ENCODE measurements at regions not wholly inside any gene's neighbourhood (a gene's known extent, or its start where the extent isn't known, plus 50 kb on each side); places are given as distances from the start of the nearest gene placed in this dataset.

DNA sequence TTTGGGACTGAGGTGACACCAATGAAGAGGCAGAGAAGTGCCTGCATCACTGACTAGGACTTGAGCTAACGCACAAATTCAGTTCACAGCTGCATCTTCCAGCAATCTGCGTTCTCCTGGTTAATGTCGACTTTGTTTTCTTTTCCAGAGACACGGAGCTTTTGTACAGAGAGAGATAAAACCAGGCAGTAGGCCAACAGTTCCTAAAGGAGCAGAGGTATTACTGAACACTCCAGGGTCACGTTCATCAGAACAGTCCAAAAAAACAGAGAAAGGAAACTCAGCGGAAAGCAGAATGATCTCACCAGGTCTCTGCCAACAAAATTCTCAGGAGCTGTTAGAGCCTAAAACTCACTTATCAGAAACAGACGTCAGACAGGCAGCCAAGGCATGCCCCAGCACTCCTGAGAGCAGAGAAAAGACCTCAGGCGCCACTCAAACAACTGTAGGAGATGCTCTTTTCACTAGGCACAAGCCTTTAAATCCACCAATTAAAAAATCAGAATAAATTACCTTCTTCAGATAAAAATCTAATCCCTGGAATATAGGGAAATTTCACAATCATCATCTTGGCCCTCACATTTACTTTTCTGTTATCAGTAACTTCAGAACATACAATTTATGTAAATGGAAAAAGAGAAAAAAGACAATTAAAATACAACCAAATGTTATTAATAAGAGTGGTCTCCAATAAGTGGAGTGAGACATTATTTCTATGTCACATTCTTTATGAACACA lies 95.9 kb upstream of the SPTBN1 start:
- H3K27ac Mint-ChIP-seq = no peak overlapping the region
- H3K4me3 Mint-ChIP-seq = no peak overlapping the region
- peaks cover 2 to 6% of the 10 kb centered on the region in 2 donors for H3K9me3 Mint-ChIP-seq
- ATAC-seq (replicated peaks) = no peak
- no peaks in the 10 kb centered on the region for H3K36me3 Mint-ChIP-seq (ENCODE audit: insufficient read depth)
- no peak for DNase-seq
- H3K27me3 Mint-ChIP-seq = peaks cover 38 to 45% of the 10 kb centered on the region in 2 donors
- no peaks in the 10 kb centered on the region for H3K4me1 Mint-ChIP-seq (ENCODE audit: low read depth in 2 of 2)

DNA sequence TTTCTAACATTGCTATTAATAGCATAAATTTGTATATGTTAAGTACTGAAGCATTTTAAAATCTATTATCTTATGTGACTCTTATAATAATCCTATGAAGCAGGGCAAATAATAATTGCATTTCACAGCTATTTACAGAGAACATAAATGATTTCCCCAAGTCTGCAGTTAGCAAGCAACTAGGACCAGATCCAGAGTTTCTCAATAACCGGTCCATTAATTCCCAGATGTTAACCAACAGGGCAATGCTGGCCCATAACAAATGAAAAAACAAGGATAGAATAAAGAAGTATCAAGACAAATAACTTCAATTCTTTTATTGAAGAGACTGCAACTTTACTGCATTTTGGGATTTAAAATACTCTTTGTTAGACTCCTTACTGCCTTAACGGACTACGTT lies 91.7 kb upstream of the SPTBN1 start:
- DNase-seq (no peak), ATAC-seq (replicated peaks) (no peak)
- H3K9me3 Mint-ChIP-seq = peaks cover 3 to 7% of the 10 kb centered on the region in 2 donors
- H3K36me3 Mint-ChIP-seq (ENCODE audit: insufficient read depth) = no peaks in the 10 kb centered on the region
- H3K27ac Mint-ChIP-seq = no peak overlapping the region
- no peak overlapping the region for H3K4me3 Mint-ChIP-seq
- H3K4me1 Mint-ChIP-seq (ENCODE audit: low read depth in 2 of 2) = no peaks in the 10 kb centered on the region
- H3K27me3 Mint-ChIP-seq = peaks cover 30 to 31% of the 10 kb centered on the region in 2 donors

DNA sequence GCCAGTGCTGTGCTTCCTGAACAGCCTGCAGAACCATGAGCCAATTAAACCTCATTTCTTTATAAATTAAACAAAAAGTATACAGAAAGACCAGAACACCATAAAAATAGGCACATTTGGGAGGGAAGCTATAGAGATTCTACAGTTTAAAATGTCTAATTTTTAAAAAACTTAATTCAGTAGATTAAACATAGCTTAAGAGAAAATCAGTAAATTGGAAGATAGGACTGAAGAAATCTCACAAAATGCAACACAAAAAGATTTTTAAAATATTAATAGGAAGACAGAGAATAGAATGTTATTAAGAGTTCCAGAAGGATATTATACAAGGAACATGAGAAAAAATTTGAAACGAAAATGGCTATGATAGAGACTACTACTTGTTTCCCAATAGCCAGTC lies 90.5 kb upstream of the SPTBN1 start:
- Mint-ChIP-seq H3K36me3 (ENCODE audit: insufficient read depth) (no peaks in the 10 kb centered on the region), H3K9me3 (peaks cover 3 to 7% of the 10 kb centered on the region in 2 donors), H3K27ac (no peak overlapping the region), H3K27me3 (peaks cover 19 to 20% of the 10 kb centered on the region in 2 donors), H3K4me1 (ENCODE audit: low read depth in 2 of 2) (no peaks in the 10 kb centered on the region), H3K4me3 (no peak overlapping the region)
- no peak for DNase-seq
- no peak for ATAC-seq (replicated peaks)

DNA sequence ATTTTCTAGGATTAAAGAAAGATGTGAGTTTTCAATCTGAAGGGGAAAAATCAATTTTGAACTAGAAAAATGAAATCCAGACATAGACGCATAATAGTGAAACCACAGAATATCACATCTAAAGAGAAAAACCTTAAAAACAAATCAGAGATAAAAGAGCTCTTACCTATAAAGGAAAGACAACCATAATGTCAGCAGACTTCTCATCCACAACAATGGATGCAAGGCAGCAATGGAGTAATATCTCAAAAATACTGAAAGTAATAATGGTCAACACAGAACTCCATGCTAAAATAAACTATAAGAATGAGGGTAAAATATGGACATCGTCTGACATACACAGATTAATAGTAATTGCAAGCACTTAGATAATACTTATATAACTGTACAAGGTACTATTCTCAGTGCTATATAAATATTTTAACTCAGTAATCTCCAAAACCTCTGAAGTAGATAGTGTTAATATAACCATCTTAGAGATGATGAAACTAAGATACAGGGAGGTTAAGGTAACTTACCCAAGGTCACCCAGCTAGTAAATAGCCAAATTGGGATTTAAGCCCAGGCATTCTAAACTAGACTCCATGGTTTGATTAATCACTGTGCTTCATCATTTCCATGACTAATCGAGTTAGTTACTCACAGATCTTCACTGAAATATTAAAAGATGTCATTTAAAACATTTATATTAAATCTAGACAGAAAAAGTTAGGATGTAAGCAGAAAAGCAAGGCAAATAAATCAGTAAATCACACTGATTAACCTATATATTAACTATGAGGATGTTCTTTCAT lies 89.4 kb upstream of the SPTBN1 start:
- Mint-ChIP-seq H3K4me1 (ENCODE audit: low read depth in 2 of 2) (no peaks in the 10 kb centered on the region), H3K27ac (no peak overlapping the region), H3K36me3 (ENCODE audit: insufficient read depth) (no peaks in the 10 kb centered on the region), H3K27me3 (peaks cover 17 to 18% of the 10 kb centered on the region in 2 donors), H3K9me3 (peaks cover 3 to 7% of the 10 kb centered on the region in 2 donors), H3K4me3 (no peak overlapping the region)
- DNase-seq (no peak), ATAC-seq (replicated peaks) (no peak)

DNA sequence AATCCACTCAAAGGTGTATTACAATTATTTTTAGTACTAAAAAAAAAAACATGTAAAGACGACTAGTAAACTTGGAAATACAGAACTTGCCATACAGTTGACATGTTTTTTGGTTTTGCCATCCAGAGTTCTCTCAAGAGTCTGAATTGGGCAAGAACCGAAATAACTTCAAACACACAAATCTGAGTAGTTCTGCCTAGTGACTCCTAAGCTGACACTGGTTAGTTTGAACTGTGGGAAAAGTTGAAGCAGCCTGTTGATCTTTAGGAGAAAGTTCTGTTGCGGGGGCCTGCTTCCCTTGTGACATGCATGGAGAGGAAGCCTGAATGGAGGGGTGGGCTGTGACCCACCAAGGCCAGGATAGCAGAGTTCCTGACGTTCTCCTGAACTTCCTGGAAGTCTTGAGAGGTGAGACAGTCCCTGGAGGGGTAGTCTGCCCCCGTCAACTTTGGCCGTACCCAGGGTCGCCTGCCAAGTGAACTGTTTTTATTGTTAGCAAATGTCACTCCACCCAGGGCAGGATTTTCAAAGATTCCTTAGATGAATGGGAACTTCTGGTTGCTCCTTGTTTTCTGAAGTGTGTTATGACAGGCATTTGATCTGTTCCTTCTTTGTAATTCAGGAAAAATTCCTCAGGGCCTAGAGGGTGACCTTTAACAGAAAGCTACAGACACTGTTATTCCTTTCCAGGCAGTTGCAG lies 85.6 kb upstream of the SPTBN1 start:
- Mint-ChIP-seq H3K4me3 (no peak overlapping the region), H3K9me3 (no peaks in the 10 kb centered on the region), H3K27me3 (peaks cover 21 to 22% of the 10 kb centered on the region in 2 donors), H3K36me3 (ENCODE audit: insufficient read depth) (no peaks in the 10 kb centered on the region), H3K27ac (no peak overlapping the region), H3K4me1 (ENCODE audit: low read depth in 2 of 2) (no peaks in the 10 kb centered on the region)
- ATAC-seq (replicated peaks) (no peak), DNase-seq (no peak)

DNA sequence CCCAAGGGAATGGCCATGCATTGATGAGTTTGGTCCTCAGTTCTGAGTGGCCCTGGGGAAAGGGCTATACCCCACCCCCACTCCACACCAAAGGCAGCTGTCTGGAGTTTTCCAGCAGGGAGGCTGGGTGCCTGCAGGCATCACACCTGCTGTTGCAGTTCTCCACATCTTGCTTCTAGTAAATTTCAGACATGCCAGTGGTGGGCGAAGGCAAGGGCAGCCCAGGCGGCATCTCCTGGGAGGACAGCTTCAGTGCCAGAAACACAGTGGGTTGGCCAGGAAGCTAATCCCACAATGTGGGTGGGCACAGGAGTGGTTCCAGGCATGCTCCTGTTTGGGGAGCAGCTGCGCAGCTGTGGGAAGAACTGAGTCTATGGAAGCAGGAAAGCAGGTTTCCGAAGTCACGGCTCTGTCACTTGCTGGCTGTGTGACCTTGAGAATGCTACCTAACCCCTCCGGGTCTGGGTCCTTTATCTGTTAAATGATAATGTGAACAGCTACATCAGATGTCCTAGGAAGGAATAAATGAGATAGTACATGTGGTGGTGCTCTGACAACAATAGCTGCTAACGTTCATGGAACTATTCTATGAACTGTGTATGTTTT lies 84.6 kb upstream of the SPTBN1 start:
- H3K4me1 Mint-ChIP-seq (ENCODE audit: low read depth in 2 of 2) = no peaks in the 10 kb centered on the region
- H3K9me3 Mint-ChIP-seq = no peaks in the 10 kb centered on the region
- H3K27me3 Mint-ChIP-seq = peaks cover 22 to 27% of the 10 kb centered on the region in 2 donors
- no peak overlapping the region for H3K27ac Mint-ChIP-seq
- DNase-seq = no peak
- no peak for ATAC-seq (replicated peaks)
- no peak overlapping the region for H3K4me3 Mint-ChIP-seq
- no peaks in the 10 kb centered on the region for H3K36me3 Mint-ChIP-seq (ENCODE audit: insufficient read depth)

DNA sequence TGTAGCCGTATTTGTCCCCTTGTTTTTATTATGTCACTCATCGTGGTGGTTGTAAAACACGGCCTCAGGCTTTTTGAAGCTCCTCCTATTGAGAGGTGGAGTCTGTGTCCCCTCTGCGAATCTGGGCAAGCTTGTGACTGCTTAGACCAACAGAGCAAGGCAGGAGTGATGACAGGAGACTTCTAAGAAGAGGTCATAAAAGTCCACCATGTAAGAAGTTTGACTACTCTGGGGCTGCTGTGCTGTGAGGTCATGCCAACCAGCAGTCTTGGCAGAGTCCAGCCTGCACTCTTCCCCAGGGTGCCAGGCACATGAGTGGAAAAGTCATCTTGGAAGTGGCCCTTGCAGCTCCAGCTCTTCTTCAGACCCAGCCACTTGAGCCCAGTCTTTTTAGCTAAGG lies 83.8 kb upstream of the SPTBN1 start:
- Mint-ChIP-seq H3K4me3 (no peak overlapping the region), H3K36me3 (ENCODE audit: insufficient read depth) (no peaks in the 10 kb centered on the region), H3K27me3 (peaks cover 22 to 30% of the 10 kb centered on the region in 2 donors), H3K9me3 (no peaks in the 10 kb centered on the region), H3K27ac (no peak overlapping the region), H3K4me1 (ENCODE audit: low read depth in 2 of 2) (no peaks in the 10 kb centered on the region)
- no peak for DNase-seq
- ATAC-seq (replicated peaks) = no peak

DNA sequence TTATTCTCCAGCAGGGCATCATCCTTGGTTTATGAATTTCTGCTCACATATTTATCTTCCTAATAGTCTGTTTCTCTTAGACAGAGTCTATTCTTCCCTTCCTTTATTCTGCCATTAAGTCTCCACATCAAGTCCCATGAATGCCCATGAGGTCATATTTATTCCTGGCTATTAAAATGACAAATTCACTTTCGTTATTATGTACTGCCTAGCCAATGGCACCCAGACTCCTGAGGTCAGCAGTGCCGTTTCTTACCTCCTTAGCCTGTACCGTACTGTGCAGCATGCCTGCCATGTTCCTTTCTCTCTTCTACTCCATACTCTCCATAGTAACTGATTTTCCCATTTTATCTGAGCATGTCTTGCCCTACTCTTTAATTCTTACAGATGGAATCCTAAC lies 82.3 kb upstream of the SPTBN1 start:
- DNase-seq = no peak
- H3K9me3 Mint-ChIP-seq = no peaks in the 10 kb centered on the region

DNA sequence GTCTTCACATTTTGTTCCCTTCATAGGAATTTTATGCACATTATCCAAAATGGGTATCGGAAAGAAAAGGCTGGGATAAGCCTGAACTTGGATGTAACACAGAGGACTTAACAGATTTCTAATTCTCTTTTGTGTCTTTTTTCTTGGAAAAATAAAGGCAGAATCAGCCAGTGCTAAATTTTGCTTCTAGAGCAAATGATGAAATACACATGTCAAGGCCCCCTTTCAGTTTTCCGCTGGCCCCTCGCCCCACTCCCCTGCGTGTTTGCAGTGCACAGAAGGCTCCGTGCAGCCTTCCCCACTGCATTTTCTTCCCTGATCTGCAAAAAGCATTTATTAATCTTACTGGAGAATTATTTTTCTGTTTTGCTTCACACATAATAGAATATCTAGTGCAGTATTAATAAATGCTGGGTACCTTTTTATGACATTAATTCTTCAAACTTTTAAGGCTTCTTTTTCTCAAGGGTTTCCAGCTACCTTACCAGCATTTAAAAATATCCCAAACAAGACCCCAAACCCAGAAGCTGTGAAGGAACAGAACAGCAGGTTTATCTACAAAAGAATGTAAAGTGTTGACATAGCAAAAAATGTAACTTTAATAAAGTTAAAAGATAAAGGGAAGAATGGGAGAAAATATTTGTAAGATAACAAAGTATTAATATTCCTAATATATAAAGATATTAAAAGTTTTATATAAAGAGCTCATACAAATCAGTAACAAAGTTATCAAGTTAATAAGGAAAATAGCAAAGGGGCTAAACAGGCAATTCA lies 81.3 kb upstream of the SPTBN1 start:
- ATAC-seq (replicated peaks) (no peak), DNase-seq (no peak)
- no peak overlapping the region for H3K4me3 Mint-ChIP-seq
- H3K27me3 Mint-ChIP-seq = peaks cover 22 to 30% of the 10 kb centered on the region in 2 donors
- H3K9me3 Mint-ChIP-seq = no peaks in the 10 kb centered on the region
- no peaks in the 10 kb centered on the region for H3K36me3 Mint-ChIP-seq (ENCODE audit: insufficient read depth)
- H3K4me1 Mint-ChIP-seq (ENCODE audit: low read depth in 2 of 2) = no peaks in the 10 kb centered on the region
- no peak overlapping the region for H3K27ac Mint-ChIP-seq

More for the DNA sequence above, 82.3 kb upstream of the SPTBN1 start:
- no peak overlapping the region for H3K27ac Mint-ChIP-seq
- H3K4me1 Mint-ChIP-seq (ENCODE audit: low read depth in 2 of 2) = no peaks in the 10 kb centered on the region
- H3K36me3 Mint-ChIP-seq (ENCODE audit: insufficient read depth) = no peaks in the 10 kb centered on the region
- H3K4me3 Mint-ChIP-seq = no peak overlapping the region
- H3K27me3 Mint-ChIP-seq = peaks cover 22 to 30% of the 10 kb centered on the region in 2 donors
- no peak for ATAC-seq (replicated peaks)

DNA sequence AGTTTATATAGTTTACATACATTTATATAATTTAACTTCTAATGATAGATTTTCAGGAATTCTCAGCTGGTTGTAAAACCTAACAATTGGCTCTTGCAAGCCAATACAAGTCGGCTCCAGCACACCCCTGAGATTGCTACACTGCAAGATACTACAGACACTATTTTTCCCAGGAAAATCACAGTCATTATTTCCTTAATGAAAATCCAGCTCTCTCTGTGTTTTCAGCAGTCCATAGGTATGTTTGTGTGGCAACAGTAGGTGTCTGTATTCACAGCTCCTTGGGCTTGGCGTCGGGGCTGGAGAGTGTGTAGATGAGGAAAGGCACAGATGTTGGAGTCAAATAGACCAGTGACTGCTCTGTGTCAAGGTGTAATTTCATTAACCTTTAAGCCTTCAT lies 78.7 kb upstream of the SPTBN1 start:
- no peaks in the 10 kb centered on the region for H3K36me3 Mint-ChIP-seq (ENCODE audit: insufficient read depth)
- H3K4me3 Mint-ChIP-seq = no peak overlapping the region
- H3K4me1 Mint-ChIP-seq (ENCODE audit: low read depth in 2 of 2) = no peaks in the 10 kb centered on the region
- no peaks in the 10 kb centered on the region for H3K9me3 Mint-ChIP-seq
- H3K27ac Mint-ChIP-seq = no peak overlapping the region
- DNase-seq (no peak), ATAC-seq (replicated peaks) (no peak)
- peaks cover 22 to 30% of the 10 kb centered on the region in 2 donors for H3K27me3 Mint-ChIP-seq

DNA sequence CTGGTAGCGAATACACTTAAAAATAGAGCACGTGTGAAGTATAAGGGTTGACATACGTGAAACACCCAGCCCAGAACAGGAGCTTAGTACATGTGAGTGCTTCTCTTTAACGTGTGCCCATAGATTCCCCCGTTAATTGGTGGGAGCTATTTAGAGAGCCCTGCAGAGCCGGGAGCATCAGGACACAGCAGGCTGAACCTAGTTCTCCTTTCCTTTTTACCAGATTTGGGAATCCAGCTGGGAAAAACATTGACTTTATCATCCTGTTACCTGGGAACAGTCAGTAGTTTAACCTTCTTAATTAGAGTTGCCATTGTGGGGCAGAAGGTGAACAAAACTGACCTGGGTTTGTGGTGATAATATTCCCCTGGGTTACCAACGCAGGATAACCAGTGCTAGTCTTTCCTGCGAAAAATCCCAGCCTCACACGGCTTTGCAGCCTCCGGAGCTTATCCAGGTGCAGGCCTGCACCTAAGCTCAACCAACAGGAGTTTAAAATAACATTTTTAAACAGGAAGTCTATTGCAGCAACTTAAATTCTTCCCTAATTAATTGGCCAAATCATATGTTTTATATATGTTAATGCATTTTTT lies 78.1 kb upstream of the SPTBN1 start:
- no peak for ATAC-seq (replicated peaks)
- no peaks in the 10 kb centered on the region for H3K9me3 Mint-ChIP-seq
- H3K4me1 Mint-ChIP-seq (ENCODE audit: low read depth in 2 of 2) = no peaks in the 10 kb centered on the region

DNA sequence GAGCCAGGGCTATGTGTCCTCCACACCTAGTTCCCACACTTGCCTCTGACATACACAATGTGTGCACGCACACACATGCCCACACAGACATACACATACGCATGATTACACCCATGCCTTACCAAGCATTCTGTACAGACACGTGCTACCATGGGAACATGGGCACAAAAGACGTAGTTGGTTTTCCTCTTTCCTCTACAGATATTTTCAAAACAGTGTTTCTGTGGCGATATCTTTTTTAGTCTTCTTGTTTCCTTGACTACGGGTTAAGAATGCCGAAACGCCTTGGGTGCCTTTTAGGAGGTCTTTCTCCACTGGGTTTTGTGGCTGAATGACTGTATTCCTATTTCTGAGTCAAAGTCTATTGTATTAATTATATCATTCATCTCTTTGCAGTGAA lies 75.5 kb upstream of the SPTBN1 start:
- no peak overlapping the region for H3K27ac Mint-ChIP-seq
- peaks cover 0 to 9% of the 10 kb centered on the region in 2 donors for H3K27me3 Mint-ChIP-seq
- H3K4me3 Mint-ChIP-seq = no peak overlapping the region
- no peak for ATAC-seq (replicated peaks)
- no peaks in the 10 kb centered on the region for H3K9me3 Mint-ChIP-seq
- no peaks in the 10 kb centered on the region for H3K36me3 Mint-ChIP-seq (ENCODE audit: insufficient read depth)
- H3K4me1 Mint-ChIP-seq (ENCODE audit: low read depth in 2 of 2) = no peaks in the 10 kb centered on the region
- DNase-seq = no peak

More for the DNA sequence above, 78.1 kb upstream of the SPTBN1 start:
- Mint-ChIP-seq H3K36me3 (ENCODE audit: insufficient read depth) (no peaks in the 10 kb centered on the region), H3K27ac (no peak overlapping the region), H3K4me3 (no peak overlapping the region), H3K27me3 (peaks cover 19 to 24% of the 10 kb centered on the region in 2 donors)
- no peak for DNase-seq
